ENCODE measurements at regions not wholly inside any gene's neighbourhood (a gene's known extent, or its start where the extent isn't known, plus 50 kb on each side); places are given as distances from the start of the nearest gene placed in this dataset.

- TF ChIP-seq POLR2A (IDR thresholded peaks at IDR 0.05) (no peak), CTCF (IDR thresholded peaks at IDR 0.05) (no peak)
Measured at GRCh38 chr2:16081316-16082200, 141.2 kb downstream of the MYCN start.
